ENCODE measurements at regions not wholly inside any gene's neighbourhood (a gene's known extent, or its start where the extent isn't known, plus 50 kb on each side); places are given as distances from the start of the nearest gene placed in this dataset.

DNA sequence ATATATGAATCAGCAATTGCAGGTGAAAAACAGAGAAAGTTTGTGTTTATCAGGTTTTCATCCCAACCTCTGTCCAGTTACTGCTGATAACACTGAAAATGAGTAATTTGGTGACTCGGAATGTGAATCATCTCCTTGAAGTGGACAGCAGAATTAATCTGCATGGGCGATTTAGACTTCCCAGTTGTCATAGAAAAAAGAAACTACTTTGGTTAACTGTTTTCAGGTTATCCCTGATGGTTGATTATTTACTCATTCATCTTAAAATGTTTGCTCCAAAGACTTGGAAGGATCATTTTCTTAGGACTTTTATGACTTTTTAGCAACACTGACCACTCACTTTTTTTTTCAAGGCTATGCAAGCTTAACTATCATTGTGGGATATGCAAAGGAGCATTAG, 504.1 kb upstream of the ANKRD30A start:
- TF ChIP-seq CTCF (IDR thresholded peaks at IDR 0.05; ENCODE audit: insufficient read depth, low read length, poor library complexity, severe bottlenecking) = no peak
- H3K4me3 ChIP-seq (replicated peaks; ENCODE audit: low read depth, low read length) = no peak overlapping the region
- no peaks in the 10 kb centered on the region for H3K27me3 ChIP-seq (replicated peaks; ENCODE audit: control insufficient read depth, insufficient read depth, low read length)
- H3K36me3 ChIP-seq (ENCODE audit: control insufficient read depth, insufficient read depth, low read length) = no peaks in the 10 kb centered on the region
- no peak for DNase-seq (ENCODE audit: extremely low read depth, insufficient read length)

GRCh38 chr10:36612436-36612835, 513.0 kb upstream of the ANKRD30A start:
- H3K36me3 ChIP-seq (ENCODE audit: control insufficient read depth, insufficient read depth, low read length) = no peaks in the 10 kb centered on the region

DNA sequence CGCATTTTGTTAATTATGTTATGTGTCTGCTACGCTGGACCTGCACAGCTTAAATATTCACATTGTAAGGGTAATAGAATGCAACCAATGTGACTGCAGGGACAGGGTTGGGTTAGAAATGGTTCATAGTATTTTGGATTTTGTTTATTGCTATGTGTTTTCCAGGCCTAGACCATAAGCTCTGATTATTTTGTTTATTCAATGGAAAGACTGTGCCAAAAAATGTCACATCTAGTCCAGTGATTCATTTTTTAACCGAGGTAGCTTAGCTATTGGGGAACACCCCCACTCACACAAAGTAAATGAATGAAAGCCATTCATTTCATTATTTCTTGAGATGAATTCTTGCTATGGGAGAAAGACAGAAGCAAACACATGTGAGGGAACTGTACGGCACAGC, 516.5 kb upstream of the ANKRD30A start:
- TF ChIP-seq CTCF (IDR thresholded peaks at IDR 0.05; ENCODE audit: insufficient read depth, low read length, poor library complexity, severe bottlenecking) = no peak
- no peak overlapping the region for H3K4me3 ChIP-seq (replicated peaks; ENCODE audit: low read depth, low read length)
- H3K27me3 ChIP-seq (replicated peaks; ENCODE audit: control insufficient read depth, insufficient read depth, low read length) = no peaks in the 10 kb centered on the region
- H3K36me3 ChIP-seq (ENCODE audit: control insufficient read depth, insufficient read depth, low read length) = no peaks in the 10 kb centered on the region
- DNase-seq (ENCODE audit: extremely low read depth, insufficient read length) = no peak

More at GRCh38 chr10:36612436-36612835, 513.0 kb upstream of the ANKRD30A start:
- H3K4me3 ChIP-seq (replicated peaks; ENCODE audit: low read depth, low read length) = no peak overlapping the region
- no peaks in the 10 kb centered on the region for H3K27me3 ChIP-seq (replicated peaks; ENCODE audit: control insufficient read depth, insufficient read depth, low read length)
- no peak for DNase-seq (ENCODE audit: extremely low read depth, insufficient read length)
- TF ChIP-seq CTCF (IDR thresholded peaks at IDR 0.05; ENCODE audit: insufficient read depth, low read length, poor library complexity, severe bottlenecking) = no peak

- H3K36me3 ChIP-seq (ENCODE audit: control insufficient read depth, insufficient read depth, low read length) = no peaks in the 10 kb centered on the region
- DNase-seq (ENCODE audit: extremely low read depth, insufficient read length) = no peak
- TF ChIP-seq CTCF (IDR thresholded peaks at IDR 0.05; ENCODE audit: insufficient read depth, low read length, poor library complexity, severe bottlenecking) = no peak
- no peaks in the 10 kb centered on the region for H3K27me3 ChIP-seq (replicated peaks; ENCODE audit: control insufficient read depth, insufficient read depth, low read length)
- no peak overlapping the region for H3K4me3 ChIP-seq (replicated peaks; ENCODE audit: low read depth, low read length)
Observed at GRCh38 chr10:36608251-36608650, 517.1 kb upstream of the ANKRD30A start.

DNA sequence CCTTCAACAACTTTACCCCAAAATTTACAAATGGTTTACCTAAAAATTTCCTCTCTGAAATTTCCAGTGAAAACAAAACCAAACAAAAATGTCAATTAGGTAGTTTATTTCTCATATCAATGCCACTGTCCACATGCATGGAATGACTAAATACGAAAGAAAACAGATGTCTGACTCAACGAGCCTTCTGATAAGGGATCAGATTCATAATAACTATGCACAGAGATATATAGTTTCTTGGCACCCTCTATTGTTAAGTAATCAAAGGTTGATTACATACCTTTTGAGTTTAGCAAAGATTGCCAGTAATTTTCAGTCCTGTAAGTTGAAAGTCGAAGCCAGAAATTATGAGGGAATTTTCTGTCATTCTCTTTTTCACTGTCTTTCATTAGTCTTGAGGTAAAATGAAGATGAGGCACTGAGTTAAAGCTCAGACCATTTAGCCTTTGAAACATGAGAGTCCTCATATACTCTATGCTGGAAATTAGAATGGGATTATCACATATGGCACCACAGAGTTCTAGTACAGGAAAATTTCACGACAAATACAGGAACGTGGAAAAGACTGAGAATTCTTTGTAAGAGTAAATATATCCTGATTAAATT, 519.1 kb upstream of the ANKRD30A start:
- DNase-seq (ENCODE audit: extremely low read depth, insufficient read length) = no peak
- no peaks in the 10 kb centered on the region for H3K27me3 ChIP-seq (replicated peaks; ENCODE audit: control insufficient read depth, insufficient read depth, low read length)
- no peak overlapping the region for H3K4me3 ChIP-seq (replicated peaks; ENCODE audit: low read depth, low read length)
- H3K36me3 ChIP-seq (ENCODE audit: control insufficient read depth, insufficient read depth, low read length) = no peaks in the 10 kb centered on the region
- TF ChIP-seq CTCF (IDR thresholded peaks at IDR 0.05; ENCODE audit: insufficient read depth, low read length, poor library complexity, severe bottlenecking) = no peak

- H3K4me3 ChIP-seq (replicated peaks; ENCODE audit: low read depth, low read length) = no peak overlapping the region
- no peak for DNase-seq (ENCODE audit: extremely low read depth, insufficient read length)
- no peaks in the 10 kb centered on the region for H3K36me3 ChIP-seq (ENCODE audit: control insufficient read depth, insufficient read depth, low read length)
- TF ChIP-seq CTCF (IDR thresholded peaks at IDR 0.05; ENCODE audit: insufficient read depth, low read length, poor library complexity, severe bottlenecking) = no peak
- no peaks in the 10 kb centered on the region for H3K27me3 ChIP-seq (replicated peaks; ENCODE audit: control insufficient read depth, insufficient read depth, low read length)
Observed at GRCh38 chr10:36604316-36604715, 521.1 kb upstream of the ANKRD30A start.
